H9 (cell line): ENCODE measurements at regions not wholly inside any gene's neighbourhood (a gene's known extent, or its start where the extent isn't known, plus 50 kb on each side); places are given as distances from the start of the nearest gene placed in this dataset.

Experiments used
- DNase-seq: peaks from one replicate; pipeline ENCODE4 v3.0.0-alpha.2; 2017
- H2AFZ ChIP-seq: one replicate; pipeline ENCODE4 v1.6.1; 2013; ENCODE audit warnings: mild to moderate bottlenecking, low read length, control low read depth, moderate library complexity
- H2AK5ac ChIP-seq: 2 replicates; pipeline ENCODE4 v1.6.1; 2013; ENCODE audit warnings: low read length, control low read depth, mixed read lengths; ENCODE audit not compliant: insufficient read length
- H2BK120ac ChIP-seq: one replicate; pipeline ENCODE4 v1.6.1; 2013; ENCODE audit warnings: low read depth, mild to moderate bottlenecking, low read length, control low read depth, inconsistent platforms; ENCODE audit not compliant: poor library complexity, severe bottlenecking
- H2BK12ac ChIP-seq: 2 replicates; pipeline ENCODE4 v1.6.1; 2013; ENCODE audit warnings: low read length, control low read depth, mixed read lengths, low read depth; ENCODE audit not compliant: insufficient read length
- H2BK15ac ChIP-seq: 2 replicates; pipeline ENCODE4 v1.6.1; 2013; ENCODE audit warnings: low read depth, low read length, control low read depth
- H2BK20ac ChIP-seq: one replicate; pipeline ENCODE4 v1.6.1; 2013; ENCODE audit warnings: low read depth, mild to moderate bottlenecking, low read length, control low read depth, inconsistent platforms; ENCODE audit not compliant: poor library complexity, severe bottlenecking
- H2BK5ac ChIP-seq: 2 replicates; pipeline ENCODE4 v1.6.1; 2013; ENCODE audit warnings: low read length, control low read depth, mixed read lengths; ENCODE audit not compliant: insufficient read length
- H3K14ac ChIP-seq: 2 replicates; pipeline ENCODE4 v1.6.1; 2013; ENCODE audit warnings: low read length, control low read depth; ENCODE audit not compliant: insufficient read depth
- H3K18ac ChIP-seq: 2 replicates; pipeline ENCODE4 v1.6.1; 2013; ENCODE audit warnings: low read depth, mild to moderate bottlenecking, mixed read lengths, low read length, control low read depth; ENCODE audit not compliant: insufficient read length
- H3K23ac ChIP-seq: 2 replicates; pipeline ENCODE4 v1.6.1; 2013; ENCODE audit warnings: low read length, control low read depth, mixed read lengths, low read depth; ENCODE audit not compliant: insufficient read length
- H3K23me2 ChIP-seq: 2 replicates; pipeline ENCODE4 v1.6.1; 2013; ENCODE audit warnings: low read depth, mild to moderate bottlenecking, mixed read lengths, low read length, control low read depth; ENCODE audit not compliant: insufficient read length, poor library complexity, severe bottlenecking
- H3K27ac ChIP-seq: 2 replicates; pipeline ENCODE4 v1.5.1; 2013; ENCODE audit warnings: low read length, control low read depth, mixed read lengths, low read depth; ENCODE audit not compliant: insufficient read length
- H3K27me3 ChIP-seq: 2 replicates; pipeline ENCODE4 v1.6.1; 2013; ENCODE audit warnings: low read length, control low read depth, inconsistent platforms; ENCODE audit not compliant: insufficient read depth
- H3K4ac ChIP-seq: 2 replicates; pipeline ENCODE4 v1.6.1; 2013; ENCODE audit warnings: low read depth, mild to moderate bottlenecking, control low read depth, inconsistent platforms, low read length, moderate library complexity
- H3K4me1 ChIP-seq: 2 replicates; pipeline ENCODE4 v1.6.1; 2013; ENCODE audit warnings: low read length, control low read depth, inconsistent platforms; ENCODE audit not compliant: insufficient read depth
- H3K4me2 ChIP-seq: 2 replicates; pipeline ENCODE4 v1.6.1; 2013; ENCODE audit warnings: low read length, control low read depth, mixed read lengths; ENCODE audit not compliant: insufficient read length, insufficient read depth
- H3K56ac ChIP-seq: 2 replicates; pipeline ENCODE4 v1.6.1; 2013; ENCODE audit warnings: low read depth, mild to moderate bottlenecking, mixed read lengths, low read length, control low read depth; ENCODE audit not compliant: insufficient read length
- H3K79me1 ChIP-seq: 2 replicates; pipeline ENCODE4 v1.6.1; 2013; ENCODE audit warnings: low read depth, mild to moderate bottlenecking, moderate library complexity, low read length, control low read depth, inconsistent platforms; ENCODE audit not compliant: insufficient read depth, poor library complexity, severe bottlenecking
- H3K79me2 ChIP-seq: 2 replicates; pipeline ENCODE4 v1.6.1; 2013; ENCODE audit warnings: low read length, control low read depth, inconsistent platforms; ENCODE audit not compliant: insufficient read depth
- H3K9ac ChIP-seq: 2 replicates; pipeline ENCODE4 v1.6.1; 2013; ENCODE audit warnings: low read length, control low read depth, mixed read lengths; ENCODE audit not compliant: insufficient read length; ENCODE audit errors: extremely low read depth
- H3K9me3 ChIP-seq: one replicate; pipeline ENCODE4 v1.6.1; 2013; ENCODE audit warnings: low read depth, low read length, inconsistent platforms; ENCODE audit not compliant: control insufficient read depth
- H3T11ph ChIP-seq: one replicate; pipeline ENCODE4 v1.6.1; 2013; ENCODE audit warnings: mild to moderate bottlenecking, low read length, control low read depth, inconsistent platforms
- H4K20me1 ChIP-seq: one replicate; pipeline ENCODE4 v1.6.1; 2013; ENCODE audit not compliant: control insufficient read depth, insufficient read length, insufficient read depth
- H4K5ac ChIP-seq: 2 replicates; pipeline ENCODE4 v1.6.1; 2013; ENCODE audit warnings: low read depth, mild to moderate bottlenecking, mixed read lengths, low read length, control low read depth; ENCODE audit not compliant: insufficient read length
- H4K8ac ChIP-seq: replicated peaks from 2 replicates; pipeline ENCODE4 v1.6.1; 2013; ENCODE audit warnings: low read length, control low read depth, mixed read lengths, low read depth; ENCODE audit not compliant: insufficient read length
- H4K91ac ChIP-seq: 2 replicates; pipeline ENCODE4 v1.6.1; 2013; ENCODE audit warnings: low read depth, mild to moderate bottlenecking, moderate library complexity, mixed read lengths, low read length, control low read depth; ENCODE audit not compliant: insufficient read length
- H3K27ac Mint-ChIP-seq, 3 experiments: 2 replicates in 2 of 3; 3 replicates in 1 of 3; pipeline ENCODE4 v1.8.0; 2020 to 2021; ENCODE audit warnings: mixed read lengths in 3 of 3, mild to moderate bottlenecking in 1 of 3, moderate library complexity in 1 of 3
- H3K27me3 Mint-ChIP-seq: 2 replicates; pipeline ENCODE4 v1.8.0; 2021; ENCODE audit warnings: low read depth, mild to moderate bottlenecking, moderate library complexity, mixed read lengths
- H3K36me3 Mint-ChIP-seq, 3 experiments: 2 replicates in 2 of 3; 3 replicates in 1 of 3; pipeline ENCODE4 v1.8.0; 2020 to 2021; ENCODE audit warnings: low read depth in 3 of 3, mixed read lengths in 3 of 3; ENCODE audit not compliant: insufficient read depth in 1 of 3
- H3K4me1 Mint-ChIP-seq, 2 experiments: 2 replicates each; pipeline ENCODE4 v1.8.0; 2020; ENCODE audit warnings: mixed read lengths in 2 of 2
- H3K4me3 Mint-ChIP-seq, 2 experiments: 2 replicates in 1 of 2; 3 replicates in 1 of 2; pipeline ENCODE4 v1.8.0; 2020 to 2021; ENCODE audit warnings: mild to moderate bottlenecking in 2 of 2, mixed read lengths in 2 of 2, moderate library complexity in 1 of 2
- H3K9me3 Mint-ChIP-seq, 2 experiments: 2 replicates in 1 of 2; 3 replicates in 1 of 2; pipeline ENCODE4 v1.8.0; 2020; ENCODE audit warnings: mild to moderate bottlenecking in 2 of 2, mixed read lengths in 2 of 2, moderate library complexity in 1 of 2
- WGBS: extraction: QIAGEN DNeasy Blood & Tissue Kit; methylation state at CpG from one replicate; pipeline ENCODE4 v1.1.7; 2013; ENCODE audit warnings: missing lambda C conversion rate, low lambda C conversion rate, mixed read lengths; ENCODE audit not compliant: insufficient read length; ENCODE audit errors: extremely low coverage; 5-methylcytosine and 5-hydroxymethylcytosine counted together
- TF ChIP-seq, protein P1 (sequence below): fragments of 200-600 bp; sonication (generic); conservative IDR thresholded peaks from 3 replicates; pipeline ENCODE4 v1.8.0; 2021; ENCODE audit warnings: antibody characterized with exemption, mild to moderate bottlenecking

DNA sequence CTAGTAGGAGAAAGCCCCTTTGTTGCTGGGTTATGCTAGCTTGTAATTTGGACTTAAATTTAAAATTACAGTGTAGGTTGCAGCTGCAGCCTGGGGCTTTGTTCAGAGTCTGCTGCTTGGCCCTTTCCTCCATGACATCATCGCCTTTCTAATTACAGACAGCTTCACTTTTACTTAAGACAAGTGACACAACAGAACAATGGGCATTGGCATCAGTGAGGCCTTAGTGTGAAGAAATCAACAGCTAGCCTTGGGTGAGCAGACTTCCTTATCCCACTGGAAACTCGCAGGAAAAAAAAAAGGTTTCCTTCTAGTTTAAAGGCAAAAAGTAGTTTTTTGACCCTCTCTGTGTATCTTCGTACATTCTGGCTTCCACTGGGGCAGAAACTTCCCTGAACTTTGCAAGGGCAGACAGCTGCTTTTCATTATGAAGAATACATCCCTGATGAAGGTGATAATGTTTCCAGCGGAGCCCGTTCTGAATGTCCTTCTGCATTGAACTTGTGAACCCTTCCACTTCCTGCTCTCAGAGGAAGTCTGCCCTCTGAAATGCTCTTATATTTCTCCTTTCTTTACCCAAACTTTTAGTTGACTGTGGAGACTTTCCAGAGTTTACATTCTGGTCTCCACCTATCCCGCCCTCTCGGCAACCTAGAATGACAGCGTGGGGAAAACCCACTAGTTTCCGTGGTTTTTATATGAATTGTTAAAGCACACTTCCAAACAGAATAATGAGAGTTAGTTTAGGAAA lies 123.2 kb upstream of the FAM9C start:
- TF ChIP-seq, protein P1, sequence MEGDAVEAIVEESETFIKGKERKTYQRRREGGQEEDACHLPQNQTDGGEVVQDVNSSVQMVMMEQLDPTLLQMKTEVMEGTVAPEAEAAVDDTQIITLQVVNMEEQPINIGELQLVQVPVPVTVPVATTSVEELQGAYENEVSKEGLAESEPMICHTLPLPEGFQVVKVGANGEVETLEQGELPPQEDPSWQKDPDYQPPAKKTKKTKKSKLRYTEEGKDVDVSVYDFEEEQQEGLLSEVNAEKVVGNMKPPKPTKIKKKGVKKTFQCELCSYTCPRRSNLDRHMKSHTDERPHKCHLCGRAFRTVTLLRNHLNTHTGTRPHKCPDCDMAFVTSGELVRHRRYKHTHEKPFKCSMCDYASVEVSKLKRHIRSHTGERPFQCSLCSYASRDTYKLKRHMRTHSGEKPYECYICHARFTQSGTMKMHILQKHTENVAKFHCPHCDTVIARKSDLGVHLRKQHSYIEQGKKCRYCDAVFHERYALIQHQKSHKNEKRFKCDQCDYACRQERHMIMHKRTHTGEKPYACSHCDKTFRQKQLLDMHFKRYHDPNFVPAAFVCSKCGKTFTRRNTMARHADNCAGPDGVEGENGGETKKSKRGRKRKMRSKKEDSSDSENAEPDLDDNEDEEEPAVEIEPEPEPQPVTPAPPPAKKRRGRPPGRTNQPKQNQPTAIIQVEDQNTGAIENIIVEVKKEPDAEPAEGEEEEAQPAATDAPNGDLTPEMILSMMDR = no peak

More for the DNA sequence above, 123.2 kb upstream of the FAM9C start:
- Histone ChIP-seq H3K27ac (no peak overlapping the region), H3K23me2 (no peaks in the 10 kb centered on the region), H2BK12ac (no peak overlapping the region), H3K14ac (no peak overlapping the region), H2AK5ac (no peak overlapping the region), H3K4ac (no peak overlapping the region), H2BK15ac (no peak overlapping the region), H3K79me2 (no peaks in the 10 kb centered on the region), H2BK120ac (no peak overlapping the region), H2AFZ (no peak overlapping the region), H4K91ac (no peak overlapping the region), H3K18ac (no peak overlapping the region), H3K4me1 (peaks cover 6% of the 10 kb centered on the region; the same call in 1 of the 2 replicates), H4K20me1 (no peaks in the 10 kb centered on the region), H3K56ac (no peak overlapping the region), H3K9ac (no peak overlapping the region), H3T11ph (no peak overlapping the region), H3K79me1 (no peaks in the 10 kb centered on the region), H4K5ac (no peak overlapping the region), H3K27me3 (peaks cover 2% of the 10 kb centered on the region; the same call in 1 of the 2 replicates), H2BK20ac (no peak overlapping the region), H2BK5ac (no peak overlapping the region), H3K4me2 (no peak overlapping the region), H4K8ac (no peak overlapping the region), H3K23ac (no peak overlapping the region), H3K9me3 (peaks cover 17% of the 10 kb centered on the region)
- DNase-seq = no peak
- Mint-ChIP-seq H3K27ac (no peak overlapping the region), H3K4me3 (no peak overlapping the region), H3K4me1 (peaks cover 29 to 30% of the 10 kb centered on the region in 2 experiments), H3K27me3 (peaks cover 8% of the 10 kb centered on the region), H3K9me3 (peaks cover 60 to 68% of the 10 kb centered on the region in 2 experiments), H3K36me3 (peaks cover 5 to 22% (median 11%) of the 10 kb centered on the region in 3 experiments)
- no CpG with 5 or more reads among the region's 9 CpGs for WGBS
